Vagina (tissue), 2 donors: ENCODE measurements at regions not wholly inside any gene's neighbourhood (a gene's known extent, or its start where the extent isn't known, plus 50 kb on each side); places are given as distances from the start of the nearest gene placed in this dataset.

ENCODE experiments used
- POLR2A ChIP-seq, 2 donors: fragments of 450-650 bp; IDR thresholded peaks; one replicate each; pipeline ENCODE4 v1.6.1; 2017; ENCODE audit warnings: antibody characterized with exemption in 2 of 2, mild to moderate bottlenecking in 2 of 2, moderate library complexity in 2 of 2
- POLR2AphosphoS5 ChIP-seq, 2 donors: sonication (generic); formaldehyde crosslinking; IDR thresholded peaks; one replicate each; pipeline ENCODE4 v1.9.0; 2017; ENCODE audit warnings: antibody characterized with exemption in 2 of 2, mild to moderate bottlenecking in 2 of 2, low read depth in 1 of 2; ENCODE audit not compliant: insufficient read depth in 1 of 2
- TF ChIP-seq, protein P1 (sequence below), 3 experiments: fragments of 450-650 bp in 2 of 3; fragments of 200-600 bp in 1 of 3; sonication (generic) in 1 of 3; IDR thresholded peaks; one replicate each; pipeline ENCODE4 v1.5.1; 2017 to 2019; ENCODE audit warnings: antibody characterized with exemption in 3 of 3, mild to moderate bottlenecking in 2 of 3, moderate library complexity in 2 of 3

DNA sequence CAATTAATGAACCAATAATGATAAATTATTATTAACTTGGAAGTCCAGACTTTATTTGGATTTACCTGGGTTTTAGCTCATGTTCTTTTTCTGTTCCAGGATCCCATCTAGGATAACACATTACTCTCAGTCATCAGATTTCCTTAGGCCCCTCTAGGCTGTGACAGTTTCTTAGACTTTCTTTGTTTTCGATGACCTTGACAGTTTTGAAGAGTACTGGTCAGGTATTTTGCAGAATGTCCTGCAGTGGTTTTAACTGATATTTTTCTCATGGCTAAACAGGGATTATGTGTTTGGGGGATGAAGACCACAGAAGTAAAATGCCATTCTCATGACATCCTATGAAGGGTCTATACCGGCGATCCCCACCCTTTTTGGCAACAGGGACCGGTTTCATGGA lies 144.0 kb downstream of the NAV1 start:
- TF ChIP-seq, protein P1, sequence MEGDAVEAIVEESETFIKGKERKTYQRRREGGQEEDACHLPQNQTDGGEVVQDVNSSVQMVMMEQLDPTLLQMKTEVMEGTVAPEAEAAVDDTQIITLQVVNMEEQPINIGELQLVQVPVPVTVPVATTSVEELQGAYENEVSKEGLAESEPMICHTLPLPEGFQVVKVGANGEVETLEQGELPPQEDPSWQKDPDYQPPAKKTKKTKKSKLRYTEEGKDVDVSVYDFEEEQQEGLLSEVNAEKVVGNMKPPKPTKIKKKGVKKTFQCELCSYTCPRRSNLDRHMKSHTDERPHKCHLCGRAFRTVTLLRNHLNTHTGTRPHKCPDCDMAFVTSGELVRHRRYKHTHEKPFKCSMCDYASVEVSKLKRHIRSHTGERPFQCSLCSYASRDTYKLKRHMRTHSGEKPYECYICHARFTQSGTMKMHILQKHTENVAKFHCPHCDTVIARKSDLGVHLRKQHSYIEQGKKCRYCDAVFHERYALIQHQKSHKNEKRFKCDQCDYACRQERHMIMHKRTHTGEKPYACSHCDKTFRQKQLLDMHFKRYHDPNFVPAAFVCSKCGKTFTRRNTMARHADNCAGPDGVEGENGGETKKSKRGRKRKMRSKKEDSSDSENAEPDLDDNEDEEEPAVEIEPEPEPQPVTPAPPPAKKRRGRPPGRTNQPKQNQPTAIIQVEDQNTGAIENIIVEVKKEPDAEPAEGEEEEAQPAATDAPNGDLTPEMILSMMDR (IDR thresholded peaks at IDR 0.05): no peak
- no peak for TF ChIP-seq POLR2A (IDR thresholded peaks at IDR 0.05)
- TF ChIP-seq POLR2AphosphoS5 (IDR thresholded peaks at IDR 0.05; ENCODE audit: insufficient read depth in 1 of 2, low read depth in 1 of 2): no peak
